A673 (cell line): ENCODE measurements at regions not wholly inside any gene's neighbourhood (a gene's known extent, or its start where the extent isn't known, plus 50 kb on each side); places are given as distances from the start of the nearest gene placed in this dataset.

Source experiments
- CTCF ChIP-seq: fragments of 300-800, 200-600 bp; sonication (generic); conservative IDR thresholded peaks from 2 replicates; pipeline ENCODE4 v1.5.1; 2017; ENCODE audit warnings: low read depth, mild to moderate bottlenecking, antibody characterized with exemption, low read length, moderate library complexity, mixed read lengths
- EZH2 ChIP-seq: fragments of 200-600 bp; sonication (generic); IDR thresholded peaks from 2 replicates; pipeline ENCODE4 v1.6.1; 2017; ENCODE audit warnings: borderline replicate concordance, low read depth, mild to moderate bottlenecking, mixed read lengths, antibody characterized with exemption, low read length; ENCODE audit not compliant: poor library complexity, severe bottlenecking

GRCh38 chr2:228543117-228543516, 361.6 kb upstream of the SPHKAP start:
- TF ChIP-seq CTCF, result no peak
- no peak for TF ChIP-seq EZH2
